ENCODE measurements at regions not wholly inside any gene's neighbourhood (a gene's known extent, or its start where the extent isn't known, plus 50 kb on each side); places are given as distances from the start of the nearest gene placed in this dataset.

- no peak for DNase-seq (ENCODE audit: low spot score)
These were observed 68.3 kb downstream of the CHST1 start for GRCh38 chr11:45597097-45597496.

- DNase-seq (ENCODE audit: low spot score), result no peak
These were observed 68.9 kb downstream of the CHST1 start for GRCh38 chr11:45596571-45596970.

- DNase-seq (ENCODE audit: low spot score), result no peak
These were observed 71.4 kb downstream of the CHST1 start for GRCh38 chr11:45593992-45594391.

- DNase-seq (ENCODE audit: low spot score), result no peak
These were observed 72.8 kb downstream of the CHST1 start for GRCh38 chr11:45592636-45593035.

- no peak for DNase-seq (ENCODE audit: low spot score)
These were observed 74.7 kb downstream of the CHST1 start for GRCh38 chr11:45590743-45591142.

- no peak for DNase-seq (ENCODE audit: low spot score)
These were observed 80.2 kb downstream of the CHST1 start for GRCh38 chr11:45585205-45585604.

- DNase-seq (ENCODE audit: low spot score), result no peak
These were observed 81.3 kb downstream of the CHST1 start for GRCh38 chr11:45583981-45584566.

- no peak for DNase-seq (ENCODE audit: low spot score)
These were observed 85.0 kb downstream of the CHST1 start for GRCh38 chr11:45580399-45580798.

- DNase-seq (ENCODE audit: low spot score), result no peak
These were observed 87.1 kb downstream of the CHST1 start for GRCh38 chr11:45578316-45578715.

- DNase-seq (ENCODE audit: low spot score), result no peak
These were observed 87.7 kb downstream of the CHST1 start for GRCh38 chr11:45577752-45578151.

GRCh38 chr11:45576461-45577215 is 88.8 kb downstream of the CHST1 start:
- no peak for DNase-seq (ENCODE audit: low spot score)

GRCh38 chr11:45573728-45574127 is 91.7 kb downstream of the CHST1 start:
- DNase-seq (ENCODE audit: low spot score), result no peak

- no peak for DNase-seq (ENCODE audit: low spot score)
These were observed 92.9 kb downstream of the CHST1 start for GRCh38 chr11:45572354-45573123.

GRCh38 chr11:45569776-45570175 is 95.6 kb downstream of the CHST1 start:
- no peak for DNase-seq (ENCODE audit: low spot score)

- no peak for DNase-seq (ENCODE audit: low spot score)
These were observed 97.4 kb downstream of the CHST1 start for GRCh38 chr11:45568049-45568448.

- DNase-seq (ENCODE audit: low spot score), result no peak
These were observed 99.9 kb downstream of the CHST1 start for GRCh38 chr11:45565446-45565988.

- no peak for DNase-seq (ENCODE audit: low spot score)
These were observed 101.6 kb downstream of the CHST1 start for GRCh38 chr11:45563810-45564209.

GRCh38 chr11:45563171-45563570 is 102.3 kb downstream of the CHST1 start:
- no peak for DNase-seq (ENCODE audit: low spot score)

GRCh38 chr11:45560913-45561281 is 104.5 kb downstream of the CHST1 start:
- DNase-seq (ENCODE audit: low spot score), result no peak

- no peak for DNase-seq (ENCODE audit: low spot score)
These were observed 105.1 kb downstream of the CHST1 start for GRCh38 chr11:45560155-45560912.

GRCh38 chr11:45556851-45557707 is 108.3 kb downstream of the CHST1 start:
- DNase-seq (ENCODE audit: low spot score), result no peak
